Adipocyte (in vitro differentiated cells): ENCODE measurements at regions not wholly inside any gene's neighbourhood (a gene's known extent, or its start where the extent isn't known, plus 50 kb on each side); places are given as distances from the start of the nearest gene placed in this dataset.

ENCODE experiments used
- DNase-seq: peaks from one replicate; pipeline ENCODE4 v3.0.0-alpha.2; 2015; ENCODE audit warnings: low read depth
- H3K27me3 ChIP-seq: replicated peaks from 2 replicates; pipeline ENCODE4 v1.7.0; 2013; ENCODE audit warnings: mild to moderate bottlenecking, low read length, moderate library complexity; ENCODE audit not compliant: control insufficient read depth, insufficient read depth
- H3K36me3 ChIP-seq: 2 replicates; pipeline ENCODE4 v1.7.0; 2013; ENCODE audit warnings: low read length, mild to moderate bottlenecking, moderate library complexity; ENCODE audit not compliant: control insufficient read depth, insufficient read depth, severe bottlenecking
- H3K4me1 ChIP-seq: 2 replicates; pipeline ENCODE4 v1.7.0; 2013; ENCODE audit warnings: mild to moderate bottlenecking, low read length, moderate library complexity; ENCODE audit not compliant: control insufficient read depth, insufficient read depth
- H3K4me3 ChIP-seq: 2 replicates; pipeline ENCODE4 v1.7.0; 2013; ENCODE audit warnings: mild to moderate bottlenecking, low read length, moderate library complexity
- H3K9ac ChIP-seq: 2 replicates; pipeline ENCODE4 v1.7.0; 2013; ENCODE audit warnings: mild to moderate bottlenecking, low read length, moderate library complexity
- H3K9me3 ChIP-seq: 2 replicates; pipeline ENCODE4 v1.7.0; 2013; ENCODE audit warnings: mild to moderate bottlenecking, low read length, moderate library complexity; ENCODE audit not compliant: control insufficient read depth

DNA sequence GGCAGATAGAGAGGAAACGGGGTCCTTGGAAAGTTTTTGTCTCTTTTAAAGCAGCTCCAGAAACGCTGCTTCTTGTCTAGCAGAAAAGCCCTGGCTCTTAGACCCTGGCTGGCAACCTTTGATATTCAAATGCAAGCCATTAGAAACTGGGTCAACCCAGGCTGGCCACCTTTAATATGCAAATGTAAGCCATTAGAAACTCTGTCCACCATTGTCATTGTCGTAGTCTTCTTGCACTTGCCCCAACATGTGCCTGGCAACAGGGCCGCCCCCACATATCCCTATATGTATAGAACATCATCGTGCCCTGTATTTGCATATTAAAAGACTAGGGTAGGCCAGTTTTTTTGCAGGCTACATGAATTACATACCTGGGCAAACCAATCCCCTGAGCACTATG is 621.3 kb upstream of the DPP6 start:
- no peak for DNase-seq
- Histone ChIP-seq H3K36me3 (no peaks in the 10 kb centered on the region), H3K27me3 (no peaks in the 10 kb centered on the region), H3K9ac (no peak overlapping the region), H3K9me3 (peaks cover 7% of the 10 kb centered on the region), H3K4me3 (no peak overlapping the region), H3K4me1 (no peaks in the 10 kb centered on the region)

DNA sequence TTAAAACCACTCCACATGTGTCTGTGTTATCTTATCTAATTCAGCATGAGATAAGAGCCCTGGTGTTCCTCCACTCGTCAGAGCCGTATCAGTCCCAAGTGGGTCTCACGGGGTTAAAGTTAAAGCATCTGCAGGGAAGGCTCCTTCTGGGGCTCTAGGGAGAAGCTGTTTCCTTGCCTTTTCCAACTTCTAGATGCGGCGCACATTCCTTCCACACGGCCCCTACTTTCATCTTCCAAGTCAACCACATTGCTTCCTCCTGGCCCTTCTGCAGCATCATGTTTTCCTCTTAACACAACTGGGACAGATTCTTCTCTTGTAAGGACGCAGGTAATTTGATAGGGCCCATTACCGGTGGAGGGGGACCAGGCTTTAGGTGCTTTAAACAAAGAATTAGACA is 620.1 kb upstream of the DPP6 start:
- DNase-seq: no peak
- no peaks in the 10 kb centered on the region for H3K27me3 ChIP-seq
- H3K4me1 ChIP-seq: no peaks in the 10 kb centered on the region
- H3K36me3 ChIP-seq: no peaks in the 10 kb centered on the region
- no peak overlapping the region for H3K9ac ChIP-seq
- H3K9me3 ChIP-seq: peaks cover 7% of the 10 kb centered on the region
- no peak overlapping the region for H3K4me3 ChIP-seq

DNA sequence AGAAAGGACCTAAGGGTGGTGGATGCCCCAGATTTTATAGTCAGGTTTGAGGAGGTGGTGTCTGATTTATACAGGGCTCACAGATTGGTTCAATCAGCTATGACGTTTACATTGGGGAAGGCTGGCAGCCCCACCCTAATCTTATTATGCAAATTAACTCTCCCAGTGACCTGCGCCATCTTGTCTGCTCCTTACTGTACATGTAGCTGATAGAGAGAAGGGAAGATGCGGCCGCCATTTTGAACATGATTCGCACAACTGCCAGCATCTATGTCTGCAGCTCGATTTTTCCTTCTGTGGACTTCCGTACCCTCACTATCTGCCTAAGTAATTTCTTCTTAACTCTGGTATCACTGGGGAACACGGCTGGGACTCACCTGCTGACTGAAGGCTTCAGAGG is 619.0 kb upstream of the DPP6 start:
- Histone ChIP-seq H3K36me3 (no peaks in the 10 kb centered on the region), H3K4me3 (no peak overlapping the region), H3K9me3 (peaks cover 7% of the 10 kb centered on the region), H3K27me3 (no peaks in the 10 kb centered on the region), H3K9ac (no peak overlapping the region), H3K4me1 (no peaks in the 10 kb centered on the region)
- no peak for DNase-seq

DNA sequence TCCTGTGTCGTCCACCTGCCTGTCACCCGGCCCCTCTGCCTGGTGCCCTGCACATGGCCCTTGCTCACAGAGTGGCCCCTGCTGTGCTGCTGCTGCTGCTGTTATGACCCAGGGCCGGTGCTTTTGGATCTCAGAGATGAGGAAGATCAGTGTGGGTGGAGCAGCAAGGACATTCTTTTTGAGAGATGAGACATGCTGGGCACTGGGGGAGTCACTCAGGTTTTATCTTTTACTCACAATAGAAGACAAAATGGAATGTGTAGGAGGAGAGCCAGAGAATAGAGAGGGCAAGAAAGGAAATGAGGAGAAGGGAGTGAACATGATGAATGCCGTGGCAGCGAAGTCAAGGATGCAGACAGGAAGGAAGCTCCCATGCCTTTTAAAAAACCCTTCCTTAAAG is 611.5 kb upstream of the DPP6 start:
- Histone ChIP-seq H3K36me3 (no peaks in the 10 kb centered on the region), H3K9ac (no peak overlapping the region), H3K9me3 (no peaks in the 10 kb centered on the region), H3K27me3 (no peaks in the 10 kb centered on the region), H3K4me1 (no peaks in the 10 kb centered on the region), H3K4me3 (no peak overlapping the region)
- no peak for DNase-seq

DNA sequence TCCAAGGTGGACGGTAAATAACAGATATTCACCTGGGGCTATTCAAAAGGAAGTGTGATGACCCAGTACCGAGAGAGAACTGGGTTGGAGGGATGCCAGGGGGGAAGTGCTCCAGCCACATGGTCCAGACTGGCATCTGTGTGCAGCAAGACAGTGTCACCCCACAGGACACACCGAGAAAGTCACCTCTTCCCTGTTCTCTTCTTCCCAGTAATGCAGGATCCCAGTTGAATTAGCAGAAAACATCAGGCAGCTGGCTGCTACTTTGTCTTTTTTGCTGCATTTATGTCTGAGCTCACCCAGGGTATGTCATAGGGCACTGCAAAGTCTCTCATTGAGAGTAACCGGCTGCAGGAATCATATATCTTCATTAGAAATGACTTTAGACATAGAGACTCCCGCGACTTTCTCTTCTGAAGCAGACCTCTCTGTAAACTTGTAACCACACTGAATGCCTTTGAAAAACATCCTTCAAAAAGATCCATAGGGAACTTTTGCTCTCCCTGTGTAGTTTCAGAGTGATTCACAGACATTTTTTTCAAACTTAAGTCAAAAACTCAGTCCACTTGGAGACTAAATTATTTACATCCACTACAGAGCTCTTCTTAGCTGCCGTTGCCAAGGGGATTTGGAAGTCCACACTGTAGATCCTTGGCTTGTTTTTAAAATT is 609.0 kb upstream of the DPP6 start:
- H3K4me3 ChIP-seq: no peak overlapping the region
- no peaks in the 10 kb centered on the region for H3K4me1 ChIP-seq
- H3K27me3 ChIP-seq: no peaks in the 10 kb centered on the region
- no peak overlapping the region for H3K9ac ChIP-seq
- no peak for DNase-seq
- no peaks in the 10 kb centered on the region for H3K9me3 ChIP-seq
- no peaks in the 10 kb centered on the region for H3K36me3 ChIP-seq

DNA sequence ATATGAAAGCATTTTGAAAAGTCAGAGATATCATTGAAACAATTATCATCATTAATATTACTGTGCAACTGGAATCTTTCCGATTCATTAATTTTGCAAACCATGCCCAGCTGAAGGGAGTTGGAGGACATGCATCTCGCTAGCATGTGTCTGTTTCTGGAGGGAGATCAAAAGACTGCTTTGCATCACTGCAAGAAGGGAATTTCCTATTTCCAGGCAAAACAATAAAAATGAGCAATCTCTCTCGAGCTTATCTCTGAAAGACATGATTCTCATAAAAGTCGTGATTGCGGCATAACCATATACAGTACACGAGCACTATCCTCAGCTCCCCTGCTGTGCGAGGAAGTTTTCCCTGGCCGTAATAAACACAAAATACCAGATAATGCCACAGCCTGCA is 607.6 kb upstream of the DPP6 start:
- no peaks in the 10 kb centered on the region for H3K9me3 ChIP-seq

DNA sequence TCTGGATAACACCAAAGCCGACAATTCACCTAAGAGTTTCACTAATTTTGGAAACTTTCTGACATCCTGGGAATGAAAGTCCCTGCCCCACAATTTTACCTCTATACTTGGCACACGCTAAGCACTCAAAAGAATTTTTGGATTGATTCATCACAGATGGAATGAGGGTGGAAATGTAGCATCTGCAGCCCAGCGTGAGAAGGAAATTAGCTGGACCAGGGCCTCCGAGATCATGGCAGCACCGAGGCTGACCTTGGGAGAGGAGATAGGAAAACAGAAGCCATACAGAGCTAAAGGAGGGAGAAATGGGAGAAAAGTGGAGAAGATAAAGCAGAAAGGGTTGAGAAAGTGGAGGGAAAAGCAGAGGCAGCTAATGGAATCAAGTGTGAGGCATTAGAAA is 606.6 kb upstream of the DPP6 start:
- Histone ChIP-seq H3K36me3 (no peaks in the 10 kb centered on the region), H3K27me3 (no peaks in the 10 kb centered on the region)
- DNase-seq: no peak

More for the DNA sequence above, 607.6 kb upstream of the DPP6 start:
- H3K27me3 ChIP-seq: no peaks in the 10 kb centered on the region
- no peaks in the 10 kb centered on the region for H3K4me1 ChIP-seq
- no peak for DNase-seq
- H3K4me3 ChIP-seq: no peak overlapping the region
- H3K9ac ChIP-seq: no peak overlapping the region
- H3K36me3 ChIP-seq: no peaks in the 10 kb centered on the region

DNA sequence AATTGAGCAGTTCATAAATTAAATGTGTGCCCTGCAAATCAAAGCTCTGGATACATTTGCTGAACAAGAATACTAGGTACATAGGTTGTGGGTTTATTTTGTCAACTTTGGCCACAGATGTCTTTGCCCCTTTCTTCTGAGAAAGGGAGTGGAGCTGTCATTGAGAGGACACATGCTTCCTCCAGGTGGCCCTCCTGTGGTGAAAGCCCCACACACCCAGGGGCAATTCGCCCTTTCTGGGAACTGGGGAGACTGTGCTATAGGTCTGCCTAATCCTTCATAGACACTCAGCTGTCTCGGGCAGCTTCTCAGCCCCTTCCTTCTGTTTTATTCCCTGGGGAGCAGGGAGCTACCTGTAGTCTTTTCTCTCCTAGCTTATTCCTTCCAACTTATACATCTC is 605.7 kb upstream of the DPP6 start:
- Histone ChIP-seq H3K9me3 (no peaks in the 10 kb centered on the region), H3K4me1 (no peaks in the 10 kb centered on the region), H3K9ac (no peak overlapping the region), H3K36me3 (no peaks in the 10 kb centered on the region), H3K4me3 (no peak overlapping the region), H3K27me3 (no peaks in the 10 kb centered on the region)
- no peak for DNase-seq

More for the DNA sequence above, 606.6 kb upstream of the DPP6 start:
- H3K4me1 ChIP-seq: no peaks in the 10 kb centered on the region
- H3K9me3 ChIP-seq: no peaks in the 10 kb centered on the region
- no peak overlapping the region for H3K9ac ChIP-seq
- no peak overlapping the region for H3K4me3 ChIP-seq

DNA sequence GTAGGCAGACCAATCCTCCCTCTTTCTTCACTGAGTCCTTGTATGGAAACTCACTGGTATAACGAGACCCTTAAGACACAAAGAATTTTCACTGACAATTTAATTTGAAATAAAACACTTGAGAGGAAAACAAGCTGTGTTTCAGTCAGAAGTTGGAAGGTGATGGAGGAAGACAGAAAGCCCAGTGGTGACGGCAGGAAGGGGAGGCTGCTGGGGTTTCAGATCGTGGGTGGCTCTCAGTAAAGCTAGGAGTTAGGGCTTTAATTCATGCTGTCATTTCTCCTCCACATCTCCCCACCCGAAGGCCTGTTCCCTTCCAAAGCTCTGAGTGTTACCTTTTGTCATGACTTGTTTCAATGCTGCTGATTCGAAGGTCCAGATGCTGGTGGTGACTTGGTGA is 605.2 kb upstream of the DPP6 start:
- Histone ChIP-seq H3K4me1 (no peaks in the 10 kb centered on the region), H3K4me3 (no peak overlapping the region), H3K9ac (no peak overlapping the region), H3K27me3 (no peaks in the 10 kb centered on the region), H3K9me3 (no peaks in the 10 kb centered on the region), H3K36me3 (no peaks in the 10 kb centered on the region)
- no peak for DNase-seq

DNA sequence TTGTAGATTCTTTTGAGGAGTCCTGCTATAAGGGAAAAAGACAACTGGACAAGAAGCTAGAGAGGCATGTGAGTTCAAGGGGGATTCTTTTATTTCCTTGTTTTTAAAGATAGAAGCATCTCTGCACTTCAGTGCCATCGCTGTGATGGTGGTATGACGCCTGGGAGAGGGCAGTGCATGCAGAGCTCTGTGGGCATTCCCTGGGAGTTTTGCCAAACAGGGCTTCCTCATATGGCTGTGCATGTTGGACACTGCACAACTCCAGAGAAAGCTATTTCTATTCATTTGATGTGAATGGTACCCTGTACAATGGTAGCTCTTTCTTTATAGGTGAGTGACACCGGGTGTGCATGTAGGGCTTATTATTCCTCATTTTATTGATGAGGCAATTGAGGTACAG is 599.5 kb upstream of the DPP6 start:
- Histone ChIP-seq H3K9ac (no peak overlapping the region), H3K4me3 (no peak overlapping the region), H3K4me1 (no peaks in the 10 kb centered on the region), H3K36me3 (no peaks in the 10 kb centered on the region), H3K27me3 (no peaks in the 10 kb centered on the region), H3K9me3 (no peaks in the 10 kb centered on the region)
- DNase-seq: no peak

DNA sequence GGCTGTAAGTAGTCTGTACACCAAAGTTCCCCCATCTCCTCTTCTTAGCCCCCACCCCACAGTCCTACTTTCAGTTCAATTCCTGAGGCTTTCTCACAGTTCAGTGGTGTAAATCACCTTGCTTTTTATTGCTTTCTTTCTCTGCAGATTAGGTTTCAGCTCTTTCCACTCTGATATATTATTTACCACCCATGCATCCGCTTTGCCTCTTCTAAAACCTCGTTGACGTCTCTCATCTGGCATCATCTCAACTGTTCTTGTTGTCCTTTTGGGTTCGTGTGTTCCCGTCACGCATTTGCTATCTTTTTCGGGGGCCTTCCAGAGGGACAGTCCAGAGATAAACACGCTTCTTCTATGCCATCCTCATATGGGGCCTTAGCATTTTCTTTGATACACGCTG is 597.9 kb upstream of the DPP6 start:
- H3K4me1 ChIP-seq: no peaks in the 10 kb centered on the region
- H3K4me3 ChIP-seq: no peak overlapping the region
- no peaks in the 10 kb centered on the region for H3K27me3 ChIP-seq
- no peaks in the 10 kb centered on the region for H3K36me3 ChIP-seq
- no peak for DNase-seq
- no peak overlapping the region for H3K9ac ChIP-seq
- no peaks in the 10 kb centered on the region for H3K9me3 ChIP-seq

DNA sequence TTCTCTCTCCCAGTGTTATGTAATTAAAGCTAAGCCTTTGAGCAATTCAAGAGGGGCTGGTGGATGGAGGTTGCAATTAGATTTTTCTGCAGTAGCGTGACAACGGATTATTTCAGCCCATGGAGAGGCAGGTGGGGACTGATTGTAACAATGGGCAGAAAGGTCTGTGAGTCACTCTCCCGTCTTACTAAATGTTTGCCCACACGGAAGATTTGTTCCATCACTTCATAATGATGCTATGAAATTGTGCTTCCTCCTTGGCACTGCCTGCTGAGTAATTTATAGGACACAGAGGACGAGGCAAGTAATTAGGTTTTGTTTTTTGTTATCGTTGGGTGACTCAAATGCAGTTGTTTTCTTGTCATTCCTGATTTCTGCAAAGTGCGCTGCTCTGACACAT is 594.5 kb upstream of the DPP6 start:
- no peaks in the 10 kb centered on the region for H3K36me3 ChIP-seq
- no peaks in the 10 kb centered on the region for H3K9me3 ChIP-seq
- H3K4me3 ChIP-seq: no peak overlapping the region
- DNase-seq: no peak
- H3K9ac ChIP-seq: no peak overlapping the region
- H3K4me1 ChIP-seq: no peaks in the 10 kb centered on the region
- H3K27me3 ChIP-seq: no peaks in the 10 kb centered on the region
